Calu3 (cell line): ENCODE measurements at regions not wholly inside any gene's neighbourhood (a gene's known extent, or its start where the extent isn't known, plus 50 kb on each side); places are given as distances from the start of the nearest gene placed in this dataset.

Source experiments
- BruUV-seq: library from RNA; stranded (reverse); fragments of 400-500 nt; replicated peaks from 2 replicates; lab custom pipeline; 2021; lab: Mats Ljungman, UMichigan
- CTCF ChIA-PET: fragments of 300-600 bp; sonication (Branson Sonifier 250); formaldehyde crosslinking; loops from one replicate; lab custom pipeline; 2022; ENCODE audit warnings: antibody characterized with exemption; lab: Charles Lee
- DNase-seq: peaks from one replicate; pipeline ENCODE4 v3.0.0; 2022
- H3K27ac Mint-ChIP-seq: one replicate; pipeline ENCODE4 v1.8.0; 2022; ENCODE audit warnings: mixed read lengths; ENCODE audit not compliant: unreplicated experiment
- H3K27me3 Mint-ChIP-seq: one replicate; pipeline ENCODE4 v1.8.0; 2022; ENCODE audit warnings: mixed read lengths; ENCODE audit not compliant: unreplicated experiment
- H3K36me3 Mint-ChIP-seq: one replicate; pipeline ENCODE4 v1.8.0; 2022; ENCODE audit warnings: mild to moderate bottlenecking, moderate library complexity, mixed read lengths; ENCODE audit not compliant: insufficient read depth, unreplicated experiment
- H3K4me1 Mint-ChIP-seq: one replicate; pipeline ENCODE4 v1.8.0; 2022; ENCODE audit warnings: mild to moderate bottlenecking, low read depth, mixed read lengths; ENCODE audit not compliant: unreplicated experiment
- H3K4me3 Mint-ChIP-seq: one replicate; pipeline ENCODE4 v1.8.0; 2022; ENCODE audit warnings: mild to moderate bottlenecking, low read depth, moderate library complexity, mixed read lengths; ENCODE audit not compliant: unreplicated experiment
- H3K9me3 Mint-ChIP-seq: one replicate; pipeline ENCODE4 v1.8.0; 2022; ENCODE audit warnings: low read depth, mixed read lengths; ENCODE audit not compliant: unreplicated experiment
- intact Hi-C: fragments of 100-400 bp; cut with micrococcal nuclease; formaldehyde crosslinking; loops from one replicate; pipeline ENCODE4 v1.10.0; 2022; ENCODE audit not compliant: unreplicated experiment
- TF ChIP-seq, protein P1 (sequence below): fragments of 200-600 bp; IDR thresholded peaks from one replicate; pipeline ENCODE4 v1.8.0; 2022; ENCODE audit warnings: antibody characterized with exemption; ENCODE audit not compliant: unreplicated experiment

GRCh38 chr3:9301091-9301490 is 51.6 kb upstream of the SRGAP3 start:
- intact Hi-C loops, result no loop called here
- H3K36me3 Mint-ChIP-seq, result no peaks in the 10 kb centered on the region
- TF ChIP-seq, protein P1, sequence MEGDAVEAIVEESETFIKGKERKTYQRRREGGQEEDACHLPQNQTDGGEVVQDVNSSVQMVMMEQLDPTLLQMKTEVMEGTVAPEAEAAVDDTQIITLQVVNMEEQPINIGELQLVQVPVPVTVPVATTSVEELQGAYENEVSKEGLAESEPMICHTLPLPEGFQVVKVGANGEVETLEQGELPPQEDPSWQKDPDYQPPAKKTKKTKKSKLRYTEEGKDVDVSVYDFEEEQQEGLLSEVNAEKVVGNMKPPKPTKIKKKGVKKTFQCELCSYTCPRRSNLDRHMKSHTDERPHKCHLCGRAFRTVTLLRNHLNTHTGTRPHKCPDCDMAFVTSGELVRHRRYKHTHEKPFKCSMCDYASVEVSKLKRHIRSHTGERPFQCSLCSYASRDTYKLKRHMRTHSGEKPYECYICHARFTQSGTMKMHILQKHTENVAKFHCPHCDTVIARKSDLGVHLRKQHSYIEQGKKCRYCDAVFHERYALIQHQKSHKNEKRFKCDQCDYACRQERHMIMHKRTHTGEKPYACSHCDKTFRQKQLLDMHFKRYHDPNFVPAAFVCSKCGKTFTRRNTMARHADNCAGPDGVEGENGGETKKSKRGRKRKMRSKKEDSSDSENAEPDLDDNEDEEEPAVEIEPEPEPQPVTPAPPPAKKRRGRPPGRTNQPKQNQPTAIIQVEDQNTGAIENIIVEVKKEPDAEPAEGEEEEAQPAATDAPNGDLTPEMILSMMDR, result no peak
- H3K4me1 Mint-ChIP-seq, result peaks cover 7% of the 10 kb centered on the region
- DNase-seq, result no peak
- no TSS peak for BruUV-seq
- peaks cover 6% of the 10 kb centered on the region for H3K9me3 Mint-ChIP-seq
- peaks cover 19% of the 10 kb centered on the region for H3K27me3 Mint-ChIP-seq
- no peak overlapping the region for H3K4me3 Mint-ChIP-seq
- no peak overlapping the region for H3K27ac Mint-ChIP-seq
- CTCF ChIA-PET, result interaction anchor here (0.5 to 0.6 kb wide), 2 partner anchors 117 to 329 kb away, joined by 3 to 4 read pairs; no protein-coding TSS in a partner anchor

DNA sequence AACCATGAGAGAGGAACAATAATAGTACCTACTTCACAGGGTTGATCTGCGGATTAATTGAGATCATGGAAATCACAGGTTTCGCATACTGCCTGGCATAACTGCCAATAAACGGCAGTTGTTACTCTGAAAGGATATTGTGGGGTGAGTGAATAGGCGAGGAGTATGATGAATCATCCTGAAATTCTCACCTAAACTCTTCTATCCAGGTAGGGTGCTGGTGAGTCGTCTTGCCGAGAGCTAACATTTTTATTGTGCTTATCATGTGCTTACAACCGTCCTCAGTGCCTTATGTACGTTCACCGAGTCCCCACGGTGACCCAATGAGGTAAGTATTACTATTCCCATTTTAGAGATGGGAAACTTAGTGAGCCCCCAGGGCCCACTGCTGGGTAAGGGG is 52.4 kb upstream of the SRGAP3 start:
- DNase-seq, result no peak
- Mint-ChIP-seq H3K4me1 (peaks cover 7% of the 10 kb centered on the region), H3K9me3 (peaks cover 6% of the 10 kb centered on the region), H3K27ac (no peak overlapping the region), H3K4me3 (no peak overlapping the region), H3K27me3 (peaks cover 17% of the 10 kb centered on the region), H3K36me3 (no peaks in the 10 kb centered on the region)
- TF ChIP-seq, protein P1, result no peak
- CTCF ChIA-PET, result interaction anchor here (1.0 to 1.5 kb wide), 6 partner anchors 52 to 532 kb away, joined by 3 to 8 read pairs (median 5); partner anchors contain the start of genes OXTR and SRGAP3
- intact Hi-C loops, result loop anchor here (1.0 kb wide), 2 partner anchors 313 to 330 kb away; no protein-coding TSS in a partner anchor
- no TSS peak for BruUV-seq

- H3K27ac Mint-ChIP-seq, result no peak overlapping the region
- no peak overlapping the region for H3K4me3 Mint-ChIP-seq
- TF ChIP-seq, protein P1, result peak; percentile 86
- CTCF ChIA-PET, result interaction anchor here (1.0 to 1.5 kb wide), 6 partner anchors 53 to 533 kb away, joined by 3 to 8 read pairs (median 5); partner anchors contain the start of genes OXTR and SRGAP3
- H3K36me3 Mint-ChIP-seq, result no peaks in the 10 kb centered on the region
- H3K27me3 Mint-ChIP-seq, result peaks cover 17% of the 10 kb centered on the region
- peaks cover 6% of the 10 kb centered on the region for H3K9me3 Mint-ChIP-seq
- peak; percentile 85 for DNase-seq
- no TSS peak for BruUV-seq
- intact Hi-C loops, result loop anchor here (1.0 kb wide), 2 partner anchors 314 to 331 kb away; no protein-coding TSS in a partner anchor
- peaks cover 7% of the 10 kb centered on the region for H3K4me1 Mint-ChIP-seq
Observed at GRCh38 chr3:9302425-9303181, 53.2 kb upstream of the SRGAP3 start.

GRCh38 chr3:9308298-9308990 is 54.4 kb upstream of the THUMPD3 start:
- H3K36me3 Mint-ChIP-seq, result no peaks in the 10 kb centered on the region
- H3K27ac Mint-ChIP-seq, result no peak overlapping the region
- no TSS peak for BruUV-seq
- H3K9me3 Mint-ChIP-seq, result no peaks in the 10 kb centered on the region
- H3K27me3 Mint-ChIP-seq, result no peaks in the 10 kb centered on the region
- TF ChIP-seq, protein P1, result no peak
- intact Hi-C loops, result no loop called here
- H3K4me3 Mint-ChIP-seq, result no peak overlapping the region
- CTCF ChIA-PET, result no interaction called here
- DNase-seq, result no peak
- peaks cover 12% of the 10 kb centered on the region for H3K4me1 Mint-ChIP-seq
